IPS-NIHi7 (cell line): ENCODE measurements at regions not wholly inside any gene's neighbourhood (a gene's known extent, or its start where the extent isn't known, plus 50 kb on each side); places are given as distances from the start of the nearest gene placed in this dataset.

Source experiments
- DNase-seq: peaks from one replicate; pipeline ENCODE4 v3.0.0; 2012; ENCODE audit warnings: mixed read lengths; ENCODE audit errors: extremely low spot score

GRCh38 chr1:233516732-233517131 is 97.2 kb upstream of the KCNK1 start:
- DNase-seq: no peak

DNA sequence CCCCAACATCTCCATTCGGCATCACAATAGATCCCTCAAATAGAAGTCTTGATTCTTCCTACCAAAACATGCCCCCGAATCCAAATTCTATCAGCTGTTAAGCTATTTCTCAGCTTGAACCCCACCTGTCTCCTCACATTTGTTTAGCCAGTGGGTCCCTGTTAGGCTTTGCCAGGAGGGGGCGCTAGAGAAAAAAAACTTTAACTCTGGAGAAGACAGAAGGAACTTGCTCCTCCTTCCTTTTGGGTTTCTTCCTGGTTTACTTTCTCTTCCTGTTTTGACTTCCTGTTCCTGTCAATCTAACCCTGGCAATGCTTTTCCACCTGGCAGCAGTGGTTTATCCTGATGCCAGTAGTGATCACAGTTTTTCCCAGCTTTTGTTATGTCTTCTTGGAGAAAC is 95.6 kb upstream of the KCNK1 start:
- peak; percentile 79 for DNase-seq

GRCh38 chr1:233520261-233521191 is 93.4 kb upstream of the KCNK1 start:
- DNase-seq: no peak

DNA sequence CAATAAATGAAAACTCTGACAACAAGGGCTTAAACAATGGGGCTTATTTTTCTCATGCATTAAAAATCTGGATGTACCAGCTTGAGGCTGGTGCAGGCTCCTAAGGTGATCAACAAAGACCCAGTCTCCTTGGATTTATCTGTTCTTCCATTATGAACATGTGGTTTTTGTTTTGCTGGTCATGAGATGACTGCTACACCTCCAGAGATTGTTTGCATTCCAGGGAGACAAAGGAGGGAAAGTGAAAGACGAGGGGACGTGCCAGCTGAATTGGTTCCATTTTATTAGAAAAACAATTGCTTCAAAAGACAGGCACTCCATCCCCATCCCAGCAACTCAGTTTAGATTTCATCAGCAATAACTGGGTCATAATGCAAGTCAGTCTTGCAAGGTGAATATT is 90.9 kb upstream of the KCNK1 start:
- DNase-seq: peak; percentile 36

DNA sequence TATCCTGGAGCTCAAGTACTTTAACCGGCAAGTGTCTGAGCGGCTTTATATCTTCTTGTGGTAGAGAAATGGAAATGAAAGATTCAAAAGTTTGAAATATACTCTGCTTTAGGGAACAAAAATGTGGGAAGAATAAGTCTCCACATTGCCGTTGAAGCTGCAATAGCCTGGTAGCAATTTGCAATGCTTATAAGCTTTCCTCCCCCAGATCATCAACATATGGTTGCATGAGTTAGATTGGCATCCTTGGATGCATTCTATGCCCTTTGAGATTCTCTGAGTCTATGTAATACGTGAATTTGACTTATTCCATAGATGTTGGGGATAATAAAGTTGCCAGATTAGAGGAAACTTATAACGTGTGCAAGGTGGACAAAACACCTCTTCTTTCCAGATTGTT is 86.1 kb upstream of the KCNK1 start:
- DNase-seq: no peak

- DNase-seq: no peak
Observed at GRCh38 chr1:233530665-233531386, 83.1 kb upstream of the KCNK1 start.

DNA sequence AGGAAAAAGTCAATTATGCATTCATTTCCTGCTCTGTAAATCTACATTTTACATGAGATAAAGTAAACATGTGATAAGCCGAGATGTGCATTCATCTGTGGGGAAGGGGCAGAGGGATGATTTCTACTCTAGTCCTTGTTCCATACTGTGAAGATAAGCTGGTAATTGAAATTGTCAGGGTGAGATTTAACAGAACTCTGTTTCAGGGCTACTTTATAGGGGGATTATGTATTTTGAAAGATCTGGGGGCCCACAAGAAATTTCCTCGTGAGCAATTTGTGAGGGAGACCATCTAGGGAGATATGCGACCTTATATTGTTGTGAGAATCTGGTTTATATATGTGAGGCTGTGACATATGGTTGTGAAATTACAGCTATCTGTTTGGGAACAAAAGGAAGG is 73.1 kb upstream of the KCNK1 start:
- no peak for DNase-seq

DNA sequence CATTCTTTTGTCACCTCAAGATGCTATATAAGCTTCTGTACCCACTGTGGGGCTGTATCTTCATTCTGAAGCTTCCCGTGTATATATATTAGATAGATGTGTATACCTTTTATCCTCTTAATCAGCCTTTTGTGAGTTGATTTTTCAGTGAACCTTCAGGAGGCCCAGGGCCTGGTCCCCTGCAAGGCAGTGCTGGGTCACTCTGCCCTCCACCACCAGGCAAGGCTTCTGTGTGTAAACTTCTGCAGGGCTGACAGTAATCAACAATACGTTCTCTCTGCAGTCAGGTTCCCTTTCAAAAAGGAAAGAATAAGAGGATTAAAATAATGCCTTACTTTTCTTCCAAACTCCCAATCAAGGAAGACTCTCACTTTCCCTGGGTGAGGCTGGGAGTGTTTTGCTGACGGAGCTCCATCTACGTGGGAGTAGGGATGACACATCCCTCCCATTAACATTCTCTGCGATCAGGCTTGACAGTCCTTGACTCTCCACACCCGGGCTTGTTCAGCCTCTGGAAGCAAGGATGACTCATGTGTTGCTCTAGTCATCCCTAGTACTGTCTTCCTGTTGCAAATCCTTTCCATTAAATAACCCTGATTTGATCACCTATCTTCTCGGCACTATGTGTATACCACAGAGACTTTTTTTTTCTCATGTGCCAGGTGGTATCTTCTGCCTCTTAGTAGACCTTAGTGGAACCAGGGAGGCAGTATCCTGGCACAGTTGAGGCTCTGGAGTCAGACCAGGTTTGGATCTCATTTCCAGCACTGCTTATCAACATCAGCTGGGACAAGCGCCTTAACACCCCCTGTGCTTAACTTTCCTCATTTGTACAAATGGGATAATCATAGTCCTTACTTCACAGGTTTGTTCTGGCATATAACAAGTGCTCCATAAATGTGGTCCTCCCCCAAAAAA is 70.3 kb upstream of the KCNK1 start:
- DNase-seq: peak; percentile 75

GRCh38 chr1:233544304-233544703 is 69.6 kb upstream of the KCNK1 start:
- DNase-seq: no peak

GRCh38 chr1:233547726-233548125 is 66.2 kb upstream of the KCNK1 start:
- DNase-seq: no peak

GRCh38 chr1:233549404-233549803 is 64.5 kb upstream of the KCNK1 start:
- no peak for DNase-seq

DNA sequence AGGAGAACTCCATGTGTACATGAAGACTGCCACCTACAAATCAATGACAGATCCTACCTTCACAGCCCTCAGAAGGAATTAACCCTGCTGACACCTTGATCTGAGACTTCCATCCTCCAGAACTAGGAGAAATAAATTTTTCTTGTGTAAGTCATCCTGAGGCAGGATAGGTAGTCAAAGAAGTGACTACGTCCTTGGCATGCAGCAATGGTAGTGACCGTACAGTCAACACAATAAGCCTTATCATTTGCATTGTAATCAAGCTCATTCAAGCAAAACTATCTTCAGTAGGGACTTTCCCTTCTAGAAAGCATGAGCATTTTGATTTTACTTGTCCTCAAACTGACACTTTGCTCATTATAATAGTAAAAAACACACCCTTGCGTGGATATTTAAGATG is 64.0 kb upstream of the KCNK1 start:
- no peak for DNase-seq

DNA sequence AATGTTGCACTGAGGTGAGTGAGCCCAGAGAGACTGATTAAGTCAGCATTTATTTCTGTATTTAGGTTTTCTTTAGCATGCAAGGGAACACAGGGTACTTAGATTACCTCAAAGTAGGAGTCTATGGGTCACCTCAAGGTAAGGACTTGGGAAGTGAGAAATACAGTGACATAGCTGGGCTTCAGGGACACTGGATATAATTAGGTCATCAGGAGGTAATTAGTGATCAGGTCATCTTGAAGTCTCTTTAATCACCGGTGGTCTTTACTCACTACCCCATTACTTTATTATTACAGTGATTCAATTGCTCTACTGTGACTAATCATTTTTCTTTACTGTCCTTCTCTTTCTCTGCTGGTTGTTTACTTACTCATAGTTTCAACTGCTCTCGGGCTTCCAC is 59.9 kb upstream of the KCNK1 start:
- DNase-seq: no peak

GRCh38 chr1:233561708-233562426 is 52.0 kb upstream of the KCNK1 start:
- no peak for DNase-seq
